Lower leg skin (tissue), 3 donors: ENCODE measurements at regions not wholly inside any gene's neighbourhood (a gene's known extent, or its start where the extent isn't known, plus 50 kb on each side); places are given as distances from the start of the nearest gene placed in this dataset.

Experiments used
- POLR2A ChIP-seq, 2 donors: fragments of 450-650 bp; IDR thresholded peaks; one replicate each; pipeline ENCODE4 v1.6.1; 2016 to 2017; ENCODE audit warnings: antibody characterized with exemption in 2 of 2, mild to moderate bottlenecking in 1 of 2, moderate library complexity in 1 of 2
- TF ChIP-seq, protein P1 (sequence below), 3 donors: fragments of 450-650 bp; IDR thresholded peaks; one replicate each; pipeline ENCODE4 v1.5.1; 2016; ENCODE audit warnings: antibody characterized with exemption in 3 of 3, mild to moderate bottlenecking in 3 of 3, moderate library complexity in 2 of 3

DNA sequence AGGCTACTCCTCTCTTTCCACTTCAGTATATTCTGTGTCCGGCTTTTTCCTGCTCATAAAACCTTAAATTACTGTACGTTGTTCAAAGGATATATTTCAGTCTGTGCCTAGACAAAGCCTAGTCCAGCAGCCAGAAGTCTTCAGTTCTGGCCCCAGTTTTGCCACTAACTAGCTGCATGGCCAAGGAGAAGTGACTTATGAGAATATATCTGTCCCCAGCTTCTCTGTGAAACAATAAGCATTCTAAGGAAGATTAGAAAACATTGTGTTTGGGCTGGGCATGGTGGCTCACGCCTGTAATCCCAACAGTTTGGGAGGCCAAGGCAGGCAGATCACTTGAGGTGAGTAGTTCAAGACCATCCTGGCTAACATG, 105.0 kb upstream of the HDAC9 start:
- TF ChIP-seq, protein P1, sequence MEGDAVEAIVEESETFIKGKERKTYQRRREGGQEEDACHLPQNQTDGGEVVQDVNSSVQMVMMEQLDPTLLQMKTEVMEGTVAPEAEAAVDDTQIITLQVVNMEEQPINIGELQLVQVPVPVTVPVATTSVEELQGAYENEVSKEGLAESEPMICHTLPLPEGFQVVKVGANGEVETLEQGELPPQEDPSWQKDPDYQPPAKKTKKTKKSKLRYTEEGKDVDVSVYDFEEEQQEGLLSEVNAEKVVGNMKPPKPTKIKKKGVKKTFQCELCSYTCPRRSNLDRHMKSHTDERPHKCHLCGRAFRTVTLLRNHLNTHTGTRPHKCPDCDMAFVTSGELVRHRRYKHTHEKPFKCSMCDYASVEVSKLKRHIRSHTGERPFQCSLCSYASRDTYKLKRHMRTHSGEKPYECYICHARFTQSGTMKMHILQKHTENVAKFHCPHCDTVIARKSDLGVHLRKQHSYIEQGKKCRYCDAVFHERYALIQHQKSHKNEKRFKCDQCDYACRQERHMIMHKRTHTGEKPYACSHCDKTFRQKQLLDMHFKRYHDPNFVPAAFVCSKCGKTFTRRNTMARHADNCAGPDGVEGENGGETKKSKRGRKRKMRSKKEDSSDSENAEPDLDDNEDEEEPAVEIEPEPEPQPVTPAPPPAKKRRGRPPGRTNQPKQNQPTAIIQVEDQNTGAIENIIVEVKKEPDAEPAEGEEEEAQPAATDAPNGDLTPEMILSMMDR (IDR thresholded peaks at IDR 0.05) = no peak
- TF ChIP-seq POLR2A (IDR thresholded peaks at IDR 0.05) = no peak
